WTC11 (cell line): ENCODE measurements at regions not wholly inside any gene's neighbourhood (a gene's known extent, or its start where the extent isn't known, plus 50 kb on each side); places are given as distances from the start of the nearest gene placed in this dataset.

Experiments used
- ATAC-seq: fragments of 200-7000 bp; cut with Tn5 transposase; 2 replicates; pipeline ENCODE4 v1.10.0; 2021; ENCODE audit warnings: mild to moderate bottlenecking, moderate library complexity
- CTCF ChIA-PET: fragments of 300-600 bp; sonication (Branson Sonifier 250); formaldehyde crosslinking; loops from one replicate; lab custom pipeline; 2021; ENCODE audit warnings: antibody characterized with exemption; lab: Charles Lee
- POLR2A ChIA-PET: fragments of 350-600 bp; sonication (Branson Sonifier 250); formaldehyde crosslinking; loops from one replicate; lab custom pipeline; 2021; ENCODE audit warnings: antibody characterized with exemption; lab: Charles Lee
- DNase-seq: peaks from one replicate; pipeline ENCODE4 v3.0.0; 2021; ENCODE audit warnings: low spot score
- H3K27ac Mint-ChIP-seq: 2 replicates; pipeline ENCODE4 v1.8.0; 2021; ENCODE audit warnings: mixed read lengths
- H3K27me3 Mint-ChIP-seq: 2 replicates; pipeline ENCODE4 v1.8.0; 2021; ENCODE audit warnings: low read depth, mild to moderate bottlenecking, moderate library complexity, mixed read lengths
- H3K36me3 Mint-ChIP-seq: 2 replicates; pipeline ENCODE4 v1.8.0; 2021; ENCODE audit warnings: mixed read lengths
- H3K4me1 Mint-ChIP-seq: 2 replicates; pipeline ENCODE4 v1.8.0; 2022; ENCODE audit warnings: mixed read lengths
- H3K4me3 Mint-ChIP-seq: 2 replicates; pipeline ENCODE4 v1.8.0; 2021; ENCODE audit warnings: mild to moderate bottlenecking, moderate library complexity, mixed read lengths
- H3K9me3 Mint-ChIP-seq: 2 replicates; pipeline ENCODE4 v1.8.0; 2021; ENCODE audit warnings: mixed read lengths
- ATF1 ChIP-seq: sonication (generic); formaldehyde crosslinking; IDR thresholded peaks from 2 replicates; pipeline ENCODE4 v1.8.1; 2023; ENCODE audit warnings: mild to moderate bottlenecking, moderate library complexity, missing genetic modification reagents
- ATF2 ChIP-seq: sonication (generic); formaldehyde crosslinking; IDR thresholded peaks from 2 replicates; pipeline ENCODE4 v1.8.1; 2022; ENCODE audit warnings: low read depth, missing genetic modification reagents, borderline replicate concordance
- CBFB ChIP-seq: sonication (generic); formaldehyde crosslinking; IDR thresholded peaks from 2 replicates; pipeline ENCODE4 v1.8.1; 2022; ENCODE audit warnings: mild to moderate bottlenecking, low read depth, missing genetic modification reagents
- CDX4 ChIP-seq: fragments of 250-450 bp; sonication (Bioruptor Pico); IDR thresholded peaks from 2 replicates; pipeline ENCODE4 v1.9.0; 2021; ENCODE audit warnings: moderate library complexity, mild to moderate bottlenecking, inconsistent platforms, borderline replicate concordance
- CREM ChIP-seq: sonication (generic); formaldehyde crosslinking; IDR thresholded peaks from 2 replicates; pipeline ENCODE4 v1.8.1; 2022; ENCODE audit warnings: mild to moderate bottlenecking, missing genetic modification reagents, moderate library complexity
- E2F1 ChIP-seq: sonication (generic); formaldehyde crosslinking; IDR thresholded peaks from 2 replicates; pipeline ENCODE4 v1.8.0; 2022; ENCODE audit warnings: mild to moderate bottlenecking, missing genetic modification reagents
- EMX1 ChIP-seq: fragments of 250-450 bp; sonication (Bioruptor Pico); IDR thresholded peaks from 2 replicates; pipeline ENCODE4 v1.8.0; 2021; ENCODE audit warnings: mild to moderate bottlenecking
- ESRRA ChIP-seq: sonication (generic); formaldehyde crosslinking; IDR thresholded peaks from 2 replicates; pipeline ENCODE4 v1.8.1; 2022; ENCODE audit warnings: mild to moderate bottlenecking, missing genetic modification reagents, borderline replicate concordance
- FOXJ3 ChIP-seq: sonication (generic); formaldehyde crosslinking; IDR thresholded peaks from 2 replicates; pipeline ENCODE4 v1.9.0; 2021; ENCODE audit warnings: missing genetic modification reagents, mild to moderate bottlenecking, borderline replicate concordance
- FOXP4 ChIP-seq: sonication (generic); formaldehyde crosslinking; IDR thresholded peaks from 2 replicates; pipeline ENCODE4 v1.8.0; 2022; ENCODE audit warnings: mild to moderate bottlenecking, missing genetic modification reagents
- MAX ChIP-seq: sonication (generic); formaldehyde crosslinking; IDR thresholded peaks from 2 replicates; pipeline ENCODE4 v1.8.0; 2022; ENCODE audit warnings: mild to moderate bottlenecking, missing genetic modification reagents
- MXD4 ChIP-seq: fragments of 250-450 bp; sonication (Bioruptor Pico); IDR thresholded peaks from 2 replicates; pipeline ENCODE4 v1.8.0; 2021; ENCODE audit warnings: mild to moderate bottlenecking, moderate library complexity, borderline replicate concordance
- MYBL2 ChIP-seq: sonication (generic); formaldehyde crosslinking; IDR thresholded peaks from 2 replicates; pipeline ENCODE4 v1.8.1; 2023; ENCODE audit warnings: mild to moderate bottlenecking, moderate library complexity, missing genetic modification reagents
- OVOL2 ChIP-seq: fragments of 250-450 bp; sonication (Bioruptor Pico); IDR thresholded peaks from 2 replicates; pipeline ENCODE4 v1.9.0; 2021; ENCODE audit warnings: mild to moderate bottlenecking, borderline replicate concordance
- PRDM15 ChIP-seq: sonication (generic); formaldehyde crosslinking; IDR thresholded peaks from 2 replicates; pipeline ENCODE4 v1.8.0; 2022; ENCODE audit warnings: missing genetic modification reagents
- PRRX2 ChIP-seq: fragments of 250-450 bp; sonication (Bioruptor Pico); IDR thresholded peaks from 2 replicates; pipeline ENCODE4 v1.8.0; 2021; ENCODE audit warnings: mild to moderate bottlenecking
- SMAD3 ChIP-seq: sonication (generic); formaldehyde crosslinking; IDR thresholded peaks from 2 replicates; pipeline ENCODE4 v1.8.0; 2022; ENCODE audit warnings: missing genetic modification reagents, mild to moderate bottlenecking, borderline replicate concordance
- TEAD1 ChIP-seq: sonication (generic); formaldehyde crosslinking; IDR thresholded peaks from 2 replicates; pipeline ENCODE4 v1.8.0; 2022; ENCODE audit warnings: mild to moderate bottlenecking, missing genetic modification reagents
- TEAD4 ChIP-seq: sonication (generic); formaldehyde crosslinking; IDR thresholded peaks from 2 replicates; pipeline ENCODE4 v1.8.0; 2022; ENCODE audit warnings: mild to moderate bottlenecking, missing genetic modification reagents
- TP53 ChIP-seq: sonication (generic); formaldehyde crosslinking; IDR thresholded peaks from 2 replicates; pipeline ENCODE4 v1.8.1; 2023; ENCODE audit warnings: mild to moderate bottlenecking, missing genetic modification reagents
- ZNF121 ChIP-seq: sonication (generic); formaldehyde crosslinking; IDR thresholded peaks from 2 replicates; pipeline ENCODE4 v1.8.0; 2023; ENCODE audit warnings: missing genetic modification reagents
- ZNF138 ChIP-seq: sonication (generic); formaldehyde crosslinking; conservative IDR thresholded peaks from 2 replicates; pipeline ENCODE4 v1.8.1; 2022; ENCODE audit warnings: mild to moderate bottlenecking, moderate library complexity, missing genetic modification reagents
- ZNF416 ChIP-seq: fragments of 250-450 bp; sonication (Bioruptor Pico); IDR thresholded peaks from 2 replicates; pipeline ENCODE4 v1.9.0; 2021; ENCODE audit warnings: mild to moderate bottlenecking, inconsistent platforms

- H3K4me3 Mint-ChIP-seq, result no peak overlapping the region
- H3K27ac Mint-ChIP-seq, result no peak overlapping the region
- H3K4me1 Mint-ChIP-seq, result peaks cover 29% of the 10 kb centered on the region
- TF ChIP-seq CREM, result no peak
- no peak for TF ChIP-seq MXD4
- TF ChIP-seq ZNF138, result no peak
- TF ChIP-seq PRDM15, result no peak
- no peak for TF ChIP-seq MAX (CRISPR knock-in tag)
- TF ChIP-seq CDX4 (CRISPR knock-in tag), result no peak
- no peak for TF ChIP-seq CBFB (CRISPR knock-in tag)
- no peak for TF ChIP-seq TP53 (CRISPR knock-in tag)
- no peak for TF ChIP-seq TEAD1 (CRISPR knock-in tag)
- no peak for TF ChIP-seq ZNF416
- no peak for TF ChIP-seq ESRRA
- TF ChIP-seq MYBL2 (CRISPR knock-in tag), result no peak
- TF ChIP-seq ZNF121 (CRISPR knock-in tag), result no peak
- no peak for TF ChIP-seq E2F1 (CRISPR knock-in tag)
- peaks cover 8% of the 10 kb centered on the region for H3K9me3 Mint-ChIP-seq
- ChIA-PET POLR2A (no interaction called here), CTCF (no interaction called here)
- DNase-seq, result no peak
- H3K36me3 Mint-ChIP-seq, result no peaks in the 10 kb centered on the region
- no peak for ATAC-seq
- no peaks in the 10 kb centered on the region for H3K27me3 Mint-ChIP-seq
These were observed 612.7 kb upstream of the TBX3 start for GRCh38 chr12:115296613-115297198.

- DNase-seq (no peak), ATAC-seq (no peak)
- POLR2A ChIA-PET, result no interaction called here
- Mint-ChIP-seq H3K9me3 (0 out of 2 replicates have a peak, but pooled peaks cover under 1% of the 10 kb centered on the region), H3K27ac (no peak overlapping the region), H3K4me3 (no peak overlapping the region), H3K4me1 (peaks cover 29% of the 10 kb centered on the region), H3K36me3 (no peaks in the 10 kb centered on the region), H3K27me3 (no peaks in the 10 kb centered on the region)
- no peak for TF ChIP-seq TEAD4 (CRISPR knock-in tag)
- TF ChIP-seq PRRX2 (CRISPR knock-in tag), result no peak
- no peak for TF ChIP-seq EMX1 (CRISPR knock-in tag)
- no peak for TF ChIP-seq SMAD3 (CRISPR knock-in tag)
- CTCF ChIA-PET, result no interaction called here
These were observed 611.9 kb upstream of the TBX3 start for GRCh38 chr12:115295886-115296285.

- no peak for TF ChIP-seq ATF1 (CRISPR knock-in tag)
- no peak for TF ChIP-seq FOXJ3 (CRISPR knock-in tag)
- TF ChIP-seq FOXP4 (CRISPR knock-in tag), result no peak
- no peak for TF ChIP-seq OVOL2 (CRISPR knock-in tag)
- no peak for TF ChIP-seq ATF2 (CRISPR knock-in tag)
- ChIA-PET POLR2A (no interaction called here), CTCF (interaction anchor here (1.3 kb wide), 1 partner anchor 128 kb away, joined by 3 read pairs; no protein-coding TSS in a partner anchor)
- Mint-ChIP-seq H3K4me1 (peaks cover 29% of the 10 kb centered on the region), H3K27ac (no peak overlapping the region), H3K4me3 (no peak overlapping the region), H3K27me3 (no peaks in the 10 kb centered on the region), H3K36me3 (no peaks in the 10 kb centered on the region), H3K9me3 (no peaks in the 10 kb centered on the region)
- DNase-seq, result no peak
- ATAC-seq, result no peak
These were observed 610.6 kb upstream of the TBX3 start for GRCh38 chr12:115294453-115295133.
